ENCODE measurements at regions not wholly inside any gene's neighbourhood (a gene's known extent, or its start where the extent isn't known, plus 50 kb on each side); places are given as distances from the start of the nearest gene placed in this dataset.
A peak's percentile ranks its signal among the peaks of the same experiment; 100 is the strongest.

GRCh38 chr14:25837551-25837965, 760.3 kb downstream of the NOVA1 start:
- no peak for TF ChIP-seq EZH2 (IDR thresholded peaks at IDR 0.05; ENCODE audit: low read length, unreplicated experiment)
- no peak for TF ChIP-seq CTCF (conservative IDR thresholded peaks at IDR 0.05; ENCODE audit: low read depth, low read length)
- TF ChIP-seq EZH2phosphoT487 (IDR thresholded peaks at IDR 0.05; ENCODE audit: borderline replicate concordance, low read length), result no peak
- ChIA-PET CTCF (no interaction called here), POLR2A (ENCODE audit: unreplicated experiment) (no interaction called here)
- H4K20me1 ChIP-seq (ENCODE audit: low read length), result no peaks in the 10 kb centered on the region
- no peak overlapping the region for H3K27ac ChIP-seq (ENCODE audit: low read length)
- no peak overlapping the region for H3K9ac ChIP-seq (ENCODE audit: low read length)
- H3K9me3 ChIP-seq (ENCODE audit: low read length), result peaks cover 11% of the 10 kb centered on the region; the same call in 1 of the 2 replicates
- BruUV-seq (replicated peaks), result no TSS peak
- no peak for ATAC-seq
- no peak overlapping the region for H3K4me2 ChIP-seq (ENCODE audit: low read length)
- H3K9me2 ChIP-seq (replicated peaks; ENCODE audit: low read length), result no peaks in the 10 kb centered on the region
- no peak overlapping the region for H2AFZ ChIP-seq (ENCODE audit: low read length)
- no peaks in the 10 kb centered on the region for H3K4me1 ChIP-seq (ENCODE audit: insufficient read depth, low read length)
- no peak for DNase-seq
- H3F3A ChIP-seq (ENCODE audit: low read length, unreplicated experiment), result no peaks in the 10 kb centered on the region
- no peak overlapping the region for H3K4me3 ChIP-seq (ENCODE audit: low read length)
- no peaks in the 10 kb centered on the region for H3K36me3 ChIP-seq (ENCODE audit: low read depth, low read length)
- H3K79me2 ChIP-seq (ENCODE audit: low read length), result no peaks in the 10 kb centered on the region
- no peaks in the 10 kb centered on the region for H3K27me3 ChIP-seq (ENCODE audit: low read length)
- intact Hi-C loops (cut with micrococcal nuclease), result no loop called here

DNA sequence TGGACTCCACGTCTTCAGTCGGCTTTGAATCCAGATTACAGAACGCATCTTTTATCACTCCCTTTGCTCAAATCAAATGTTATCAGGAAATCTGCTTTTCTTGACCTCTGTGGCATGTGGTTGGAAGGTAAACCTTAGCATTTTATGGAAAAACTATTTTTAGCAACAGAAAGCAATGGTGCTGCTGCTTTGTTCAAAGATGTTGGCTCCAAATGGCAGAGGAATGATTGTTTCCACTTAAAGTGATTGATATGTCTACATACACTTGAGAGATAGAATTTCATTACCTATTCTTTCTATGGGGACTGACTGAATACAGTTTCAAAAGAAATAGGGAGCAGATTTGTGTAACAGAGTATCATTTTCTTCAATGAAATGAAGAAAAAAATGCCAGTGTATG, 761.2 kb downstream of the NOVA1 start:
- BruUV-seq (replicated peaks), result no TSS peak
- Histone ChIP-seq H3K4me1 (ENCODE audit: insufficient read depth, low read length) (no peaks in the 10 kb centered on the region), H4K20me1 (ENCODE audit: low read length) (no peaks in the 10 kb centered on the region), H3K9ac (ENCODE audit: low read length) (no peak overlapping the region), H3K4me2 (ENCODE audit: low read length) (no peak overlapping the region), H3K4me3 (ENCODE audit: low read length) (no peak overlapping the region), H3K79me2 (ENCODE audit: low read length) (no peaks in the 10 kb centered on the region), H3K36me3 (ENCODE audit: low read depth, low read length) (no peaks in the 10 kb centered on the region), H3K27ac (ENCODE audit: low read length) (no peak overlapping the region), H3K9me2 (replicated peaks; ENCODE audit: low read length) (no peaks in the 10 kb centered on the region), H3K9me3 (ENCODE audit: low read length) (0 out of 2 replicates have a peak, but pooled peaks cover 5% of the 10 kb centered on the region), H3F3A (ENCODE audit: low read length, unreplicated experiment) (no peaks in the 10 kb centered on the region), H3K27me3 (ENCODE audit: low read length) (no peaks in the 10 kb centered on the region), H2AFZ (ENCODE audit: low read length) (no peak overlapping the region)
- ChIA-PET CTCF (no interaction called here), POLR2A (ENCODE audit: unreplicated experiment) (no interaction called here)
- no peak for DNase-seq
- TF ChIP-seq CTCF (conservative IDR thresholded peaks at IDR 0.05; ENCODE audit: low read depth, low read length) (no peak), EZH2phosphoT487 (IDR thresholded peaks at IDR 0.05; ENCODE audit: borderline replicate concordance, low read length) (no peak), EZH2 (IDR thresholded peaks at IDR 0.05; ENCODE audit: low read length, unreplicated experiment) (no peak)
- intact Hi-C loops (cut with micrococcal nuclease), result no loop called here
- no peak for ATAC-seq

DNA sequence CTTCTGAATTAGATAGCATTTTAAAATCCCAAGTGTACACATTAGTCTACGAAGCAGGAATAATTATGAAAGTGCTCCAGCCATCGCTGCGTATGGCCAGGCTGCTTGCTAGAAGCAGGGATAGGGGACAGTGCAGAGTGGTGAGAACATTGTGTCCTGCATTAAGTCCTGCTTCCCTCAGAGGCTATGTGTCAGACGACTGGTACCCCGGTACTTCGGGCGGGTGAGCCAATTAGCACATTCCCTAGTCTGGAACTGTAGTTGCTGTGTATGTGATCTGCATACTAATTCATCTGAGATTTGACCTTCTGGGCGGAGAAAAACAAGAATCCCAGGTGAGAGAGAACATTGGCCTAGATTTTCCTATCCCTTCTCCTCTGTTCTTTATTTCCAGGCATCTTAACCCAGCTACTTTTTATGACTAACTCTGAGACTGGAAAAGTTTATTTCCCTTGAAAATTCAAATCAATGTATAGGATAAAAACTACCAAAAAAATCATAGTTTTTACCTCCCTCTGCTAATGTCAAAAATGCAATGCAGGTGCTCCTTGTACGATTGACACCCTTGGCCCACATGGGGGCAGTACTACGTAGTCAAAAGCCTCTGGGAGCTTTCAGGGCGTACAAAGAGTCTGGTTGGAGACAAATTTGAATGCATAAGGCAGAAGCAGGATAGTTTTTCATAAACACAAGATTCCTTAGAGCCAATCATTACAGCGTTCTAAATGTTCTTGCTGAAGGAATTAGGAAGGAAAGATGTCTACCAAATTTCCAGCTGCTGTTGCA, 764.3 kb downstream of the NOVA1 start:
- TF ChIP-seq CTCF (conservative IDR thresholded peaks at IDR 0.05; ENCODE audit: low read depth, low read length) (peak; percentile 59), EZH2 (IDR thresholded peaks at IDR 0.05; ENCODE audit: low read length, unreplicated experiment) (no peak), EZH2phosphoT487 (IDR thresholded peaks at IDR 0.05; ENCODE audit: borderline replicate concordance, low read length) (no peak)
- H3K79me2 ChIP-seq (ENCODE audit: low read length), result no peaks in the 10 kb centered on the region
- ATAC-seq (peak; percentile 50; the same call in 1 of the 2 replicates), DNase-seq (peak; percentile 45)
- no peaks in the 10 kb centered on the region for H3K9me2 ChIP-seq (replicated peaks; ENCODE audit: low read length)
- intact Hi-C loops (cut with micrococcal nuclease), result no loop called here
- H3K27ac ChIP-seq (ENCODE audit: low read length), result no peak overlapping the region
- 0 out of 2 replicates have a peak, but pooled peaks cover 7% of the 10 kb centered on the region for H3K9me3 ChIP-seq (ENCODE audit: low read length)
- no peak overlapping the region for H2AFZ ChIP-seq (ENCODE audit: low read length)
- H3K9ac ChIP-seq (ENCODE audit: low read length), result no peak overlapping the region
- no peak overlapping the region for H3K4me2 ChIP-seq (ENCODE audit: low read length)
- CTCF ChIA-PET, result no interaction called here
- H3K4me3 ChIP-seq (ENCODE audit: low read length), result no peak overlapping the region
- POLR2A ChIA-PET (ENCODE audit: unreplicated experiment), result no interaction called here
- H4K20me1 ChIP-seq (ENCODE audit: low read length), result no peaks in the 10 kb centered on the region
- H3K36me3 ChIP-seq (ENCODE audit: low read depth, low read length), result no peaks in the 10 kb centered on the region
- no peaks in the 10 kb centered on the region for H3K27me3 ChIP-seq (ENCODE audit: low read length)
- H3F3A ChIP-seq (ENCODE audit: low read length, unreplicated experiment), result no peaks in the 10 kb centered on the region
- H3K4me1 ChIP-seq (ENCODE audit: insufficient read depth, low read length), result no peaks in the 10 kb centered on the region
- no TSS peak for BruUV-seq (replicated peaks)
